ENCODE measurements at regions not wholly inside any gene's neighbourhood (a gene's known extent, or its start where the extent isn't known, plus 50 kb on each side); places are given as distances from the start of the nearest gene placed in this dataset.

- no peak overlapping the region for H3K4me3 ChIP-seq (ENCODE audit: low read depth, low read length)
- TF ChIP-seq, protein P1, sequence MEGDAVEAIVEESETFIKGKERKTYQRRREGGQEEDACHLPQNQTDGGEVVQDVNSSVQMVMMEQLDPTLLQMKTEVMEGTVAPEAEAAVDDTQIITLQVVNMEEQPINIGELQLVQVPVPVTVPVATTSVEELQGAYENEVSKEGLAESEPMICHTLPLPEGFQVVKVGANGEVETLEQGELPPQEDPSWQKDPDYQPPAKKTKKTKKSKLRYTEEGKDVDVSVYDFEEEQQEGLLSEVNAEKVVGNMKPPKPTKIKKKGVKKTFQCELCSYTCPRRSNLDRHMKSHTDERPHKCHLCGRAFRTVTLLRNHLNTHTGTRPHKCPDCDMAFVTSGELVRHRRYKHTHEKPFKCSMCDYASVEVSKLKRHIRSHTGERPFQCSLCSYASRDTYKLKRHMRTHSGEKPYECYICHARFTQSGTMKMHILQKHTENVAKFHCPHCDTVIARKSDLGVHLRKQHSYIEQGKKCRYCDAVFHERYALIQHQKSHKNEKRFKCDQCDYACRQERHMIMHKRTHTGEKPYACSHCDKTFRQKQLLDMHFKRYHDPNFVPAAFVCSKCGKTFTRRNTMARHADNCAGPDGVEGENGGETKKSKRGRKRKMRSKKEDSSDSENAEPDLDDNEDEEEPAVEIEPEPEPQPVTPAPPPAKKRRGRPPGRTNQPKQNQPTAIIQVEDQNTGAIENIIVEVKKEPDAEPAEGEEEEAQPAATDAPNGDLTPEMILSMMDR (IDR thresholded peaks at IDR 0.05; ENCODE audit: low read depth, low read length, missing control alignments), result no peak
- no peak for DNase-seq (ENCODE audit: low read depth)
Measured at GRCh38 chr15:91524534-91524933, 329.0 kb upstream of the SLCO3A1 start.

DNA sequence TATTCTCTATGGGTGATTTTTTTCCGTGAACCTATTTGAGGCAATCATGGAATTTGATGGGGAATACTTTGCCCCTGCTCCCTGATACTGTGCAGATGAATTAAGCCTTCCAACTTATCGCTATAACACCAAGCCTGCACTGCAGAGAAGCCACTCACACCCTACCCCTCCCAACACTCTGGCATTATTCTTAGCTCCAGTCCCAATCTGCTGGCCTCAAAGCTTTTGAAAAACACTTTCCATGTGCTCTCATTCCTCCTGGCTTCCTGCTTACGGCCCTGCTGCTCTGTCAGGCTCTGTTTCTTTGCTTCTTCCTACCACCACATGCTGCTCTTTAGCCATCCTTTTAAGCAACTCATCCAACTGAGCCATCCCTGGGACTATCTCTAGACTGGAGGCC lies 327.8 kb upstream of the SLCO3A1 start:
- no peak for DNase-seq (ENCODE audit: low read depth)
- TF ChIP-seq, protein P1 (IDR thresholded peaks at IDR 0.05; ENCODE audit: low read depth, low read length, missing control alignments), result no peak
- no peak overlapping the region for H3K4me3 ChIP-seq (ENCODE audit: low read depth, low read length)

GRCh38 chr15:91526424-91526823 lies 327.1 kb upstream of the SLCO3A1 start:
- no peak overlapping the region for H3K4me3 ChIP-seq (ENCODE audit: low read depth, low read length)
- TF ChIP-seq, protein P1 (IDR thresholded peaks at IDR 0.05; ENCODE audit: low read depth, low read length, missing control alignments), result no peak
- no peak for DNase-seq (ENCODE audit: low read depth)

DNA sequence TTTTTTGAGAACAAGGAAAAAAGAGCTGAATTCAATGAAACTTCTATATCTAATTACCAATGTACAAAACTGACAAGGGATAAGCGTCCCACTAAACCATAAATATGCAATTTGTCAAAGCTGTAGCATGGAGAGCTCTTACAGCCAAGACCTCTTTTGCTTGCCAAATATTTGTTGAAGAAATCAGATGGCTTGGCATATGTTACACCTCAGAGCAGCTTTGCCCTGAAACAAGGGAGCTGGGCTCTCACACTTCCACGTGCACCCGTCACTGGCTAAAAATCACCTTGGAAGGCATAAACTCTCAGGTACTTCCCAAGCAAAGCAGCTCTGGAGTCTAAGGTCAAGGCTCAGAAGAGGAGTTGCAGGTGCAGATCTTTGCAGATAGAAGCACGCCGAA lies 324.7 kb upstream of the SLCO3A1 start:
- no peak overlapping the region for H3K4me3 ChIP-seq (ENCODE audit: low read depth, low read length)
- TF ChIP-seq, protein P1 (IDR thresholded peaks at IDR 0.05; ENCODE audit: low read depth, low read length, missing control alignments), result no peak
- DNase-seq (ENCODE audit: low read depth), result no peak

DNA sequence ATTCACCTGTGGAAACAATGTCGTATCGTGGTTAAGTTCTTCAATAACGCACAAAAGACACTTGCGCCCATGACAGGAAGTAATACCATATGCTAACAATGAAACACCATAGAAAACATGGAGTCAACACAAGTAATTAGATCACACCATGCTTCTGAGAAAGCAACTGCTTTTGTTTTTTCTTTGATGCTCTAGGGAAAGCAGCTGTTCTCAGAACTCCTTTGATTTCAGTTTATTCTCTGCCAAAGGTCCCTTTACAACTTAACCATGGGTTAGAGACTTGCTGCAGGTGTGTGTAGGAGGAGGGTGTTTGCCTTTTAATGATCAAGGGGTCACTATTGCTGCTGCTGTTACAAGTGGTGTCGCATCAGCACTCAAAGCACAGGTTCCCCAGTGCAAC lies 324.0 kb upstream of the SLCO3A1 start:
- DNase-seq (ENCODE audit: low read depth), result no peak
- TF ChIP-seq, protein P1 (IDR thresholded peaks at IDR 0.05; ENCODE audit: low read depth, low read length, missing control alignments), result no peak
- no peak overlapping the region for H3K4me3 ChIP-seq (ENCODE audit: low read depth, low read length)

DNA sequence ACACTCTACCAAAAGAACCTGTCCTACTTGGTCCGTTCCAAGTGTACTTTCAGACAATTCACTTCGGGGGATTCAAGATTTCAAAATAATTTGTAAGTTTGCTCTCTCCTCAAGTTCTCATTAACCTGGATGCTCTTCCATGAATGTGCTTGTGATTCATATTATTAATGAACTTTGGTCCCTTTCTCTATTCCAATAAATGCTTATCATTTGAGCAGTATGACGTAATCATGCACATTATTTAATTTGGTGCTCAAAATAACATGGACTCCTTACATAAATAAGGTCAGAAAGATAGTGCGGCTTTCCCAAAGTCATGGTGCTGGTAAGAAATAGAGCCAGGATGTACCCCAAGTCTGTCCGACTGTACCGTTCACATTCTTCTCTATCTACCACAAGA lies 323.2 kb upstream of the SLCO3A1 start:
- TF ChIP-seq, protein P1 (IDR thresholded peaks at IDR 0.05; ENCODE audit: low read depth, low read length, missing control alignments), result no peak
- no peak overlapping the region for H3K4me3 ChIP-seq (ENCODE audit: low read depth, low read length)
- DNase-seq (ENCODE audit: low read depth), result no peak

GRCh38 chr15:91530956-91531582 lies 322.4 kb upstream of the SLCO3A1 start:
- H3K4me3 ChIP-seq (ENCODE audit: low read depth, low read length), result no peak overlapping the region
- TF ChIP-seq, protein P1 (IDR thresholded peaks at IDR 0.05; ENCODE audit: low read depth, low read length, missing control alignments), result no peak
- DNase-seq (ENCODE audit: low read depth), result no peak

Measured in GM12864 (cell line).